SU-DHL-6 (cell line): ENCODE measurements at regions not wholly inside any gene's neighbourhood (a gene's known extent, or its start where the extent isn't known, plus 50 kb on each side); places are given as distances from the start of the nearest gene placed in this dataset.

Source experiments
- H2AFZ ChIP-seq: fragments of 200-600 bp; sonication (generic); 2 replicates; pipeline ENCODE4 v1.6.1; 2014; ENCODE audit warnings: low read depth, mild to moderate bottlenecking, moderate library complexity, mixed read lengths, antibody characterized with exemption, low read length; ENCODE audit not compliant: severe bottlenecking
- H3F3A ChIP-seq: fragments of 200-600 bp; shearing (Covaris generic); 2 replicates; pipeline ENCODE4 v1.6.0; 2016; ENCODE audit warnings: antibody characterized with exemption, mild to moderate bottlenecking; ENCODE audit not compliant: insufficient read depth
- H3K27ac ChIP-seq: fragments of 200-600 bp; sonication (generic); 2 replicates; pipeline ENCODE4 v1.5.1; 2016; ENCODE audit warnings: low read depth, mild to moderate bottlenecking, low read length, moderate library complexity, mixed read lengths
- H3K27me3 ChIP-seq: fragments of 200-600 bp; sonication (generic), shearing (Covaris generic); 2 replicates; pipeline ENCODE4 v1.6.0; 2014; ENCODE audit warnings: mild to moderate bottlenecking, low read length
- H3K36me3 ChIP-seq: fragments of 200-600 bp; sonication (generic); 2 replicates; pipeline ENCODE4 v1.6.1; 2014; ENCODE audit warnings: mild to moderate bottlenecking, low read length, mixed read lengths
- H3K4me2 ChIP-seq: fragments of 300-600, 200-600 bp; shearing (Covaris generic), sonication (generic); 2 replicates; pipeline ENCODE4 v1.6.0; 2014; ENCODE audit warnings: low read length, low read depth, mild to moderate bottlenecking; ENCODE audit not compliant: poor library complexity, severe bottlenecking
- H3K4me3 ChIP-seq: fragments of 200-600 bp; sonication (generic); 2 replicates; pipeline ENCODE4 v1.5.1; 2014; ENCODE audit warnings: antibody characterized with exemption, low read length, mild to moderate bottlenecking, mixed read lengths; ENCODE audit not compliant: insufficient read depth, poor library complexity, severe bottlenecking
- H3K79me2 ChIP-seq: fragments of 200-600 bp; sonication (generic); 2 replicates; pipeline ENCODE4 v1.6.1; 2014; ENCODE audit warnings: mild to moderate bottlenecking, low read length, moderate library complexity; ENCODE audit not compliant: insufficient read depth
- H3K9ac ChIP-seq: fragments of 200-600 bp; sonication (generic); 2 replicates; pipeline ENCODE4 v1.7.0; 2014; ENCODE audit warnings: mild to moderate bottlenecking, low read length
- H3K9me2 ChIP-seq: fragments of 200-600 bp; sonication (generic); replicated peaks from 2 replicates; pipeline ENCODE4 v1.6.1; 2014; ENCODE audit warnings: low read length; ENCODE audit not compliant: insufficient read depth
- H3K9me3 ChIP-seq: fragments of 200-600 bp; sonication (generic); 2 replicates; pipeline ENCODE4 v1.6.1; 2014; ENCODE audit warnings: low read length, mixed read lengths; ENCODE audit not compliant: insufficient read depth
- H4K20me1 ChIP-seq: fragments of 200-600 bp; sonication (generic); 2 replicates; pipeline ENCODE4 v1.6.1; 2014; ENCODE audit warnings: low read depth, mild to moderate bottlenecking, antibody characterized with exemption, low read length, moderate library complexity, mixed read lengths
- EZH2phosphoT487 ChIP-seq: fragments of 200-600 bp; sonication (generic), shearing (Covaris generic); conservative IDR thresholded peaks from 2 replicates; pipeline ENCODE4 v1.6.1; 2018; ENCODE audit warnings: mild to moderate bottlenecking, antibody characterized with exemption, low read length, moderate library complexity, mixed read lengths
- TF ChIP-seq, protein P1 (sequence below): fragments of 200-600 bp; sonication (generic); IDR thresholded peaks from one replicate; pipeline ENCODE4 v1.5.1; 2017; ENCODE audit warnings: antibody characterized with exemption, mild to moderate bottlenecking, low read length, moderate library complexity; ENCODE audit not compliant: insufficient read depth, poor library complexity, severe bottlenecking

DNA sequence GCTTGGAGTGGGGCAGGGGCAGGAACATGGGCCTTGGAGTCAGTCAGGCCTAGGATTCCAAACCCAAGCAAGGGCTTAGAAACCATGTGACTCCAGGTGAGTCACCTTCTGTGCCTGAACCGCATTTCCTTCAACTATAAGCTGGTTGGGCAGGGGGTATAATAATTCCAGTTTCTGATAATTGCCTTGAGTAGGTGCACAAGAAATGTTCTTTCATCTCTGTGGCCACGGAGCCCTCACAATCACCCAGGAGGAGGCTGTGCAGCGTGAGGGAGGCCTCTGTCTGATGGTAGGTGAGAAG, 112.1 kb upstream of the HAAO start:
- Histone ChIP-seq H3K36me3 (no peaks in the 10 kb centered on the region), H3K4me3 (no peak overlapping the region), H3K27me3 (no peaks in the 10 kb centered on the region), H3K27ac (no peak overlapping the region), H3F3A (no peaks in the 10 kb centered on the region), H3K9ac (no peak overlapping the region), H4K20me1 (no peaks in the 10 kb centered on the region), H2AFZ (no peak overlapping the region), H3K9me3 (no peaks in the 10 kb centered on the region), H3K4me2 (no peak overlapping the region), H3K9me2 (no peaks in the 10 kb centered on the region), H3K79me2 (no peaks in the 10 kb centered on the region)
- TF ChIP-seq EZH2phosphoT487 = no peak
- TF ChIP-seq, protein P1, sequence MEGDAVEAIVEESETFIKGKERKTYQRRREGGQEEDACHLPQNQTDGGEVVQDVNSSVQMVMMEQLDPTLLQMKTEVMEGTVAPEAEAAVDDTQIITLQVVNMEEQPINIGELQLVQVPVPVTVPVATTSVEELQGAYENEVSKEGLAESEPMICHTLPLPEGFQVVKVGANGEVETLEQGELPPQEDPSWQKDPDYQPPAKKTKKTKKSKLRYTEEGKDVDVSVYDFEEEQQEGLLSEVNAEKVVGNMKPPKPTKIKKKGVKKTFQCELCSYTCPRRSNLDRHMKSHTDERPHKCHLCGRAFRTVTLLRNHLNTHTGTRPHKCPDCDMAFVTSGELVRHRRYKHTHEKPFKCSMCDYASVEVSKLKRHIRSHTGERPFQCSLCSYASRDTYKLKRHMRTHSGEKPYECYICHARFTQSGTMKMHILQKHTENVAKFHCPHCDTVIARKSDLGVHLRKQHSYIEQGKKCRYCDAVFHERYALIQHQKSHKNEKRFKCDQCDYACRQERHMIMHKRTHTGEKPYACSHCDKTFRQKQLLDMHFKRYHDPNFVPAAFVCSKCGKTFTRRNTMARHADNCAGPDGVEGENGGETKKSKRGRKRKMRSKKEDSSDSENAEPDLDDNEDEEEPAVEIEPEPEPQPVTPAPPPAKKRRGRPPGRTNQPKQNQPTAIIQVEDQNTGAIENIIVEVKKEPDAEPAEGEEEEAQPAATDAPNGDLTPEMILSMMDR = no peak

- TF ChIP-seq, protein P1 = no peak
- no peak for TF ChIP-seq EZH2phosphoT487
- H3K9me2 ChIP-seq = no peaks in the 10 kb centered on the region
- no peaks in the 10 kb centered on the region for H3K36me3 ChIP-seq
- H3F3A ChIP-seq = no peaks in the 10 kb centered on the region
- no peaks in the 10 kb centered on the region for H3K79me2 ChIP-seq
- H3K4me3 ChIP-seq = no peak overlapping the region
- no peaks in the 10 kb centered on the region for H3K27me3 ChIP-seq
- H3K9me3 ChIP-seq = no peaks in the 10 kb centered on the region
- no peak overlapping the region for H3K9ac ChIP-seq
- H3K4me2 ChIP-seq = no peak overlapping the region
- H2AFZ ChIP-seq = no peak overlapping the region
- H4K20me1 ChIP-seq = no peaks in the 10 kb centered on the region
- no peak overlapping the region for H3K27ac ChIP-seq
Measured at GRCh38 chr2:42903821-42904575, 111.6 kb upstream of the HAAO start.

DNA sequence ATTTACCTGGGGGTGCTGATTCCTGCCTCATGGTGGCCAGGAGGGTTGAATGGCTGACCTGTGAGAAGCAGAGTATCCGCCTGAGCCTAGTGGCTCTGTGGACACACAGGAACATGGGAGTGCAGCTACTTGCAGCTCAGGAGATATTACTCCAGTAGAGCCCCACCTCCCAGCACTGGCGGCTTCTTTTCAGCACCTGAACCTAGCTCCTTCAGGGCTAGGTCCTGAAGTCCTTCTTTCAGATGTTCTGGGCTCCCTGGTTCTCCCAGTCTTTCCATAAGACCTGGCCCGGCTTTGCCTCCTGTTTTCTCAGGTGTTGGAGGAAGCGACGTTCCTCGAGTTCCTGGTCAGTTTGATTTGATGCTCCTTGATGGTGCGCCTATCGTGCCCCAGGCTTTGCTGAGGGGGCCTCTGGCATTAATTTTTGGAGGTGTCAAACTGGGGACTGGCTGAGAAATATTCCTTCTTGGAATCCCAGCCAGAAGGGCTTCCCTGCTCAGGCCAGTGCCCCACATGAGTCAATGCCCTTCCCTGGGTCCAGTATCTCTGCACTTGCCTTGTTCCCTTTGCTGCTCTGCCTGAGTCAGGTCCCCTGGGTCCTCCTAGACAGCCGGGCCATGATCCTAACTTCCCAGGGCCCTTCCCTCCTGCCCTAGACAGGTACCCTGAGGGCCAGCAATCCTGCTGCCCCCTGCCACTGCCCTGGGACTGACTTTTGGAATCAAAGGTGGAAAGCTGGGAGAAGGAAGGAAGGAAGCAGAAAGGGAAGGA, 110.7 kb upstream of the HAAO start:
- no peak overlapping the region for H3K9ac ChIP-seq
- TF ChIP-seq EZH2phosphoT487 = no peak
- TF ChIP-seq, protein P1 = no peak
- no peaks in the 10 kb centered on the region for H3K79me2 ChIP-seq
- no peak overlapping the region for H3K27ac ChIP-seq
- no peaks in the 10 kb centered on the region for H4K20me1 ChIP-seq
- H3K4me2 ChIP-seq = no peak overlapping the region
- H3K4me3 ChIP-seq = no peak overlapping the region
- no peaks in the 10 kb centered on the region for H3F3A ChIP-seq
- no peak overlapping the region for H2AFZ ChIP-seq
- no peaks in the 10 kb centered on the region for H3K9me2 ChIP-seq
- no peaks in the 10 kb centered on the region for H3K27me3 ChIP-seq
- no peaks in the 10 kb centered on the region for H3K9me3 ChIP-seq
- no peaks in the 10 kb centered on the region for H3K36me3 ChIP-seq
